DND-41 (cell line): ENCODE measurements at regions not wholly inside any gene's neighbourhood (a gene's known extent, or its start where the extent isn't known, plus 50 kb on each side); places are given as distances from the start of the nearest gene placed in this dataset.

ENCODE experiments used
- ATAC-seq: fragments of 200-7000 bp; cut with Tn5 transposase; 3 replicates; pipeline ENCODE4 v1.9.1; 2021; ENCODE audit warnings: low read depth; ENCODE audit not compliant: insufficient read depth
- DNase-seq: peaks from one replicate; pipeline ENCODE4 v3.0.0-alpha.2; 2020
- H2AFZ ChIP-seq: 2 replicates; pipeline ENCODE4 v1.6.0; 2012; ENCODE audit warnings: low read depth, low read length
- H3K27ac ChIP-seq: 2 replicates; pipeline ENCODE4 v1.5.1; 2012; ENCODE audit warnings: low read length, inconsistent platforms
- H3K27me3 ChIP-seq: fragments of 200-600 bp; sonication (generic); 2 replicates; pipeline ENCODE4 v1.6.0; 2012; ENCODE audit warnings: low read length, mild to moderate bottlenecking, inconsistent platforms; ENCODE audit not compliant: insufficient read depth, poor library complexity
- H3K36me3 ChIP-seq: 2 replicates; pipeline ENCODE4 v1.5.1; 2012; ENCODE audit warnings: low read length, inconsistent platforms; ENCODE audit not compliant: insufficient read depth
- H3K4me1 ChIP-seq: 2 replicates; pipeline ENCODE4 v1.5.1; 2012; ENCODE audit warnings: mild to moderate bottlenecking, low read length; ENCODE audit not compliant: insufficient read depth
- H3K4me2 ChIP-seq: 2 replicates; pipeline ENCODE4 v1.6.0; 2012; ENCODE audit warnings: mild to moderate bottlenecking, moderate library complexity, low read length, inconsistent platforms; ENCODE audit not compliant: insufficient read depth
- H3K4me3 ChIP-seq, 2 experiments: fragments of 200-600 bp in 1 of 2; shearing (Covaris generic) in 1 of 2; 2 replicates each; pipeline ENCODE4 v1.5.1; 2012 to 2016; ENCODE audit warnings: inconsistent platforms in 2 of 2, low read length in 2 of 2, mild to moderate bottlenecking in 2 of 2, low read depth in 1 of 2, moderate library complexity in 1 of 2
- H3K79me2 ChIP-seq: 2 replicates; pipeline ENCODE4 v1.6.0; 2012; ENCODE audit warnings: low read length, inconsistent platforms; ENCODE audit not compliant: insufficient read depth
- H3K9ac ChIP-seq: 2 replicates; pipeline ENCODE4 v1.6.0; 2012; ENCODE audit warnings: low read depth, mild to moderate bottlenecking, inconsistent platforms, low read length, moderate library complexity
- H3K9me3 ChIP-seq: 2 replicates; pipeline ENCODE4 v1.5.1; 2012; ENCODE audit warnings: low read length, moderate library complexity, mild to moderate bottlenecking, inconsistent platforms; ENCODE audit not compliant: insufficient read depth, severe bottlenecking
- H4K20me1 ChIP-seq: 2 replicates; pipeline ENCODE4 v1.6.0; 2012; ENCODE audit warnings: low read length; ENCODE audit not compliant: insufficient read depth
- CTCF ChIP-seq: IDR thresholded peaks from 2 replicates; pipeline ENCODE4 v1.5.1; 2012; ENCODE audit warnings: borderline replicate concordance, low read length, moderate library complexity, mild to moderate bottlenecking; ENCODE audit not compliant: poor library complexity, severe bottlenecking; ENCODE audit errors: extremely low read depth
- EZH2 ChIP-seq: IDR thresholded peaks from 3 replicates; pipeline ENCODE4 v1.6.1; 2012; ENCODE audit warnings: borderline replicate concordance, low read depth, mild to moderate bottlenecking, moderate library complexity, low read length, inconsistent platforms; ENCODE audit not compliant: severe bottlenecking

GRCh38 chr7:45255187-45255586 is 97.6 kb downstream of the RAMP3 start:
- Histone ChIP-seq H3K79me2 (no peaks in the 10 kb centered on the region), H3K36me3 (no peaks in the 10 kb centered on the region), H3K4me3 (no peak overlapping the region), H3K27me3 (no peaks in the 10 kb centered on the region), H4K20me1 (no peaks in the 10 kb centered on the region), H3K9me3 (no peaks in the 10 kb centered on the region), H3K27ac (no peak overlapping the region), H3K9ac (no peak overlapping the region), H3K4me1 (no peaks in the 10 kb centered on the region), H2AFZ (no peak overlapping the region), H3K4me2 (no peak overlapping the region)
- DNase-seq (no peak), ATAC-seq (no peak)
- TF ChIP-seq EZH2: no peak
- TF ChIP-seq CTCF: no peak

- Histone ChIP-seq H3K4me2 (no peak overlapping the region), H3K27me3 (no peaks in the 10 kb centered on the region), H4K20me1 (no peaks in the 10 kb centered on the region), H3K9me3 (no peaks in the 10 kb centered on the region), H3K27ac (no peak overlapping the region), H2AFZ (no peak overlapping the region), H3K9ac (no peak overlapping the region), H3K36me3 (no peaks in the 10 kb centered on the region), H3K4me1 (no peaks in the 10 kb centered on the region), H3K79me2 (no peaks in the 10 kb centered on the region), H3K4me3 (no peak overlapping the region)
- TF ChIP-seq EZH2 (no peak), CTCF (no peak)
- DNase-seq (no peak), ATAC-seq (no peak)
Measured at GRCh38 chr7:45256309-45256708, 98.7 kb downstream of the RAMP3 start.

DNA sequence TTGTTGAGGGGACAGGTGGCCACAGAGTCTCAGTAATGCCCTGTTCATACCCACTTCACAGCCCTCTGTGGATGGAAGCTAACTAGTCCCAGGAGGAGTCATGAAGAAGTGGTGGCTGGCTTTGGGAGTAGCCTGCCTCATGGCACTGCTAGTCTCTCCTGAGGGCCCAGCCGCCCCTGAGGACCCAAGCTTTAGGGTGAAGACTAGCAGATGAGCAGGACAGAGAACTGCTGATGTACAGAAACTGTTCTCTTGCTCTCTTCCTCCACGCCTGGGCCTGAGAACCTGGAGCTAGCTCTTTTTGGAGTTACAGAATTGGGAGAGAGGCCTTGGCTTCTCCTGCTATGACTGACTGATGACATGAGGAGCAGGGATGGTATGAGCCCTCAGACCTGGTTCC is 99.2 kb downstream of the RAMP3 start:
- Histone ChIP-seq H3K4me1 (no peaks in the 10 kb centered on the region), H3K4me2 (no peak overlapping the region), H3K36me3 (no peaks in the 10 kb centered on the region), H2AFZ (no peak overlapping the region), H3K79me2 (no peaks in the 10 kb centered on the region), H3K27me3 (no peaks in the 10 kb centered on the region), H3K27ac (no peak overlapping the region), H3K4me3 (no peak overlapping the region), H3K9ac (no peak overlapping the region), H3K9me3 (no peaks in the 10 kb centered on the region), H4K20me1 (no peaks in the 10 kb centered on the region)
- TF ChIP-seq EZH2 (no peak), CTCF (no peak)
- DNase-seq (no peak), ATAC-seq (no peak)

- H3K27me3 ChIP-seq: no peaks in the 10 kb centered on the region
- H3K4me1 ChIP-seq: no peaks in the 10 kb centered on the region
- H2AFZ ChIP-seq: no peak overlapping the region
- H3K9ac ChIP-seq: no peak overlapping the region
- H3K27ac ChIP-seq: no peak overlapping the region
- TF ChIP-seq CTCF (no peak), EZH2 (no peak)
- no peak overlapping the region for H3K4me3 ChIP-seq
- no peaks in the 10 kb centered on the region for H3K9me3 ChIP-seq
- H3K4me2 ChIP-seq: no peak overlapping the region
- DNase-seq: no peak
- no peaks in the 10 kb centered on the region for H4K20me1 ChIP-seq
- no peak for ATAC-seq
- no peaks in the 10 kb centered on the region for H3K79me2 ChIP-seq
- H3K36me3 ChIP-seq: no peaks in the 10 kb centered on the region
Measured at GRCh38 chr7:45257284-45257683, 99.7 kb downstream of the RAMP3 start.
